GM12875 (cell line): ENCODE measurements at regions not wholly inside any gene's neighbourhood (a gene's known extent, or its start where the extent isn't known, plus 50 kb on each side); places are given as distances from the start of the nearest gene placed in this dataset.
"Not testable (repeated sequence)": the region's sequence is repeated elsewhere in the genome, so short reads cannot be mapped to it uniquely, and the experiment has no call there.

Experiments used
- H3K4me3 ChIP-seq: one replicate; pipeline ENCODE4 v1.5.1; 2011; ENCODE audit warnings: low read depth, low read length, control low read depth
- CTCF ChIP-seq: IDR thresholded peaks from 2 replicates; pipeline ENCODE4 v1.5.1; 2011; ENCODE audit warnings: low read depth, mild to moderate bottlenecking, control low read depth, inconsistent platforms, low read length, moderate library complexity, borderline replicate concordance; ENCODE audit not compliant: insufficient read depth

GRCh38 chr5:42168091-42168670 lies 243.1 kb downstream of the FBXO4 start:
- no peak overlapping the region for H3K4me3 ChIP-seq

GRCh38 chr5:42176118-42176517 lies 247.1 kb upstream of the GHR start:
- not testable (repeated sequence) for H3K4me3 ChIP-seq

More at GRCh38 chr5:42168091-42168670, 243.1 kb downstream of the FBXO4 start:
- no peak for TF ChIP-seq CTCF

GRCh38 chr5:42179843-42180242 lies 243.4 kb upstream of the GHR start:
- H3K4me3 ChIP-seq = not testable (repeated sequence)

- H3K4me3 ChIP-seq = no peak overlapping the region
- no peak for TF ChIP-seq CTCF
Observed at GRCh38 chr5:42216904-42217303, 206.3 kb upstream of the GHR start.

GRCh38 chr5:42217791-42218190 lies 205.4 kb upstream of the GHR start:
- no peak for TF ChIP-seq CTCF
- H3K4me3 ChIP-seq = no peak overlapping the region

- H3K4me3 ChIP-seq = no peak overlapping the region
- no peak for TF ChIP-seq CTCF
Observed at GRCh38 chr5:42225009-42225408, 198.2 kb upstream of the GHR start.

- TF ChIP-seq CTCF = no peak
- H3K4me3 ChIP-seq = no peak overlapping the region
Observed at GRCh38 chr5:42228279-42228678, 195.0 kb upstream of the GHR start.

GRCh38 chr5:42230839-42231238 lies 192.4 kb upstream of the GHR start:
- TF ChIP-seq CTCF = no peak
- no peak overlapping the region for H3K4me3 ChIP-seq
